Epithelial cell of esophagus (primary cell): ENCODE measurements at regions not wholly inside any gene's neighbourhood (a gene's known extent, or its start where the extent isn't known, plus 50 kb on each side); places are given as distances from the start of the nearest gene placed in this dataset.
"Not testable (repeated sequence)": the region's sequence is repeated elsewhere in the genome, so short reads cannot be mapped to it uniquely, and the experiment has no call there.

Experiments
- DNase-seq: peaks from one replicate; pipeline ENCODE4 v3.0.0; 2010; ENCODE audit warnings: low read depth
- H3K4me3 ChIP-seq: 2 replicates; pipeline ENCODE4 v1.5.1; 2011; ENCODE audit warnings: mild to moderate bottlenecking, low read length, control low read depth
- TF ChIP-seq, protein P1 (sequence below): IDR thresholded peaks from 2 replicates; pipeline ENCODE4 v1.5.1; 2011; ENCODE audit warnings: low read depth, mild to moderate bottlenecking, low read length, control low read depth, inconsistent platforms; ENCODE audit not compliant: insufficient read depth; ENCODE audit errors: missing control alignments

GRCh38 chr4:181855307-181855706 lies 387.9 kb upstream of the TENM3 start:
- DNase-seq = peak; percentile 55
- TF ChIP-seq, protein P1, sequence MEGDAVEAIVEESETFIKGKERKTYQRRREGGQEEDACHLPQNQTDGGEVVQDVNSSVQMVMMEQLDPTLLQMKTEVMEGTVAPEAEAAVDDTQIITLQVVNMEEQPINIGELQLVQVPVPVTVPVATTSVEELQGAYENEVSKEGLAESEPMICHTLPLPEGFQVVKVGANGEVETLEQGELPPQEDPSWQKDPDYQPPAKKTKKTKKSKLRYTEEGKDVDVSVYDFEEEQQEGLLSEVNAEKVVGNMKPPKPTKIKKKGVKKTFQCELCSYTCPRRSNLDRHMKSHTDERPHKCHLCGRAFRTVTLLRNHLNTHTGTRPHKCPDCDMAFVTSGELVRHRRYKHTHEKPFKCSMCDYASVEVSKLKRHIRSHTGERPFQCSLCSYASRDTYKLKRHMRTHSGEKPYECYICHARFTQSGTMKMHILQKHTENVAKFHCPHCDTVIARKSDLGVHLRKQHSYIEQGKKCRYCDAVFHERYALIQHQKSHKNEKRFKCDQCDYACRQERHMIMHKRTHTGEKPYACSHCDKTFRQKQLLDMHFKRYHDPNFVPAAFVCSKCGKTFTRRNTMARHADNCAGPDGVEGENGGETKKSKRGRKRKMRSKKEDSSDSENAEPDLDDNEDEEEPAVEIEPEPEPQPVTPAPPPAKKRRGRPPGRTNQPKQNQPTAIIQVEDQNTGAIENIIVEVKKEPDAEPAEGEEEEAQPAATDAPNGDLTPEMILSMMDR = no peak
- H3K4me3 ChIP-seq = no peak overlapping the region

- not testable (repeated sequence) for DNase-seq, H3K4me3 ChIP-seq
Observed at GRCh38 chr4:181857471-181857870, 385.7 kb upstream of the TENM3 start.

GRCh38 chr4:181858741-181859140 lies 384.5 kb upstream of the TENM3 start:
- H3K4me3 ChIP-seq = no peak overlapping the region
- no peak for DNase-seq
- TF ChIP-seq, protein P1 = no peak

DNA sequence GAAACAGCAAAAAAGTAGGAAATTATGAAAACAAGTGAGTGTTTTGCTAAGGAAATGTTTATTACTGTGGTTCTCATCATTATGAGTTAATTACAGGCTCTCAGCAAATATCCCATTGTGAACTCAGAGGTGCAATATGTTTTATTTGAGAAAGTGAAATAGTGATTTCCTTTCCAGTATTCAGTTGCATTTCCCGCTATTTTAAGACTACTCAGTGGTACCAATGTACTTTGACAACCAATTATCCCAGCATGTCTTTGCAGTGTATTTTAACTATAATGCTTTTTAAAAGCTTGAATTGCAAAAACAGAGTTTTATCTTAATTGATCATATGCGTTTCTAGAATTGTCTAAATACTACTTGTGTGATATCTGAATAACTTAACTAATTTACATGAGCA lies 383.8 kb upstream of the TENM3 start:
- no peak overlapping the region for H3K4me3 ChIP-seq
- TF ChIP-seq, protein P1 = no peak
- no peak for DNase-seq

GRCh38 chr4:181860157-181860556 lies 383.0 kb upstream of the TENM3 start:
- DNase-seq = no peak
- H3K4me3 ChIP-seq = no peak overlapping the region
- TF ChIP-seq, protein P1 = no peak

GRCh38 chr4:181860668-181861067 lies 382.5 kb upstream of the TENM3 start:
- no peak overlapping the region for H3K4me3 ChIP-seq
- TF ChIP-seq, protein P1 = no peak
- DNase-seq = no peak

DNA sequence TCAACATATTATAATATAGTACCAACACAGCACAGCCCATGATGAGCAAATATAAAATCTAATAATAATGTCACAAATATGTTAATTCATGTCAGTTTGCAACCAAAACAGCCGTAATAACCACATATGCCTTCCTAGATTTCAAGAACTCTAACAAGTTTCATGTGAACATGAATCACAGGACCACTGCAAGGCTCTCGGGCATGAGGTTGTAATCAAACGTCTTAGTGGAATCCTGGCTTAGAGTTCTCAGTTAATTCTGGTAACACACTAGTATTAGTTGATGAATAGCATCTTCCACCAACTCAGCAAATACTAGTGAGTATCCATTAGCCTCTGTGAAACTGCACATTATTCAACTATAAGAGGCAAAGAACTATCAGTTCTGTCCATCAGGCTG lies 379.3 kb upstream of the TENM3 start:
- TF ChIP-seq, protein P1 = no peak
- no peak for DNase-seq
- H3K4me3 ChIP-seq = no peak overlapping the region

- no peak overlapping the region for H3K4me3 ChIP-seq
- DNase-seq = peak; percentile 42
- TF ChIP-seq, protein P1 = no peak
Observed at GRCh38 chr4:181870326-181870725, 372.9 kb upstream of the TENM3 start.
